GM12878 (cell line): ENCODE measurements at regions not wholly inside any gene's neighbourhood (a gene's known extent, or its start where the extent isn't known, plus 50 kb on each side); places are given as distances from the start of the nearest gene placed in this dataset.

Experiments used
- ATAC-seq: fragments of 200-7000 bp; cut with Tn5 transposase; 3 replicates; pipeline ENCODE4 v1.9.1; 2020; ENCODE audit warnings: mild to moderate bottlenecking, moderate library complexity
- BruUV-seq: library from RNA; stranded (reverse); fragments of 400-500 nt; replicated peaks from 2 replicates; lab custom pipeline; 2021; lab: Mats Ljungman, UMichigan
- CTCF ChIA-PET: fragments of 300-600 bp; sonication (Branson Sonifier 250); formaldehyde crosslinking; extraction: SDS; loops from one replicate; lab custom pipeline; 2021; ENCODE audit warnings: inconsistent platforms; lab: Yijun Ruan, JAX
- POLR2A ChIA-PET: fragments of 350-600 bp; formaldehyde crosslinking; extraction: SDS; loops from one replicate; lab custom pipeline; 2021; ENCODE audit warnings: inconsistent platforms; lab: Charles Lee
- RAD21 ChIA-PET: fragments of 300-600 bp; sonication (Branson Sonifier 250); formaldehyde crosslinking; loops from one replicate; lab custom pipeline; 2023; ENCODE audit warnings: antibody characterized with exemption; ENCODE audit not compliant: unreplicated experiment; lab: Charles Lee
- SMC1A ChIA-PET: fragments of 300-600 bp; sonication (Branson Sonifier 250); formaldehyde crosslinking; loops from one replicate; lab custom pipeline; 2023; ENCODE audit not compliant: unreplicated experiment, uncharacterized antibody; lab: Charles Lee
- DNase-seq: peaks from one replicate; pipeline ENCODE4 v3.0.0-alpha.2; 2011; ENCODE audit warnings: low read depth, low spot score
- FAIRE-seq: peaks from 3 replicates; lab custom pipeline; 2011; peaks lifted over from hg19 to GRCh38; lab: Jason Lieb, UNC
- H2AFZ ChIP-seq: 2 replicates; pipeline ENCODE4 v1.6.0; 2011; ENCODE audit warnings: low read depth, low read length, control low read depth; ENCODE audit not compliant: control insufficient read depth
- H3K27ac ChIP-seq: 2 replicates; pipeline ENCODE4 v1.5.1; 2011; ENCODE audit warnings: control low read depth; ENCODE audit not compliant: control insufficient read depth, insufficient read depth
- H3K27me3 ChIP-seq, 2 experiments: replicated peaks in 1 of 2; 2 replicates each; pipeline versions ENCODE4 v1.6.0 to v1.6.1; 2011; ENCODE audit warnings: low read length in 1 of 2; ENCODE audit not compliant: control insufficient read depth in 2 of 2, insufficient read depth in 2 of 2
- H3K36me3 ChIP-seq, 2 experiments: 2 replicates each; pipeline ENCODE4 v1.5.1; 2011; ENCODE audit warnings: low read length in 1 of 2; ENCODE audit not compliant: control insufficient read depth in 2 of 2, insufficient read depth in 2 of 2
- H3K4me1 ChIP-seq: 2 replicates; pipeline ENCODE4 v1.6.1; 2011; ENCODE audit warnings: mild to moderate bottlenecking, low read length, moderate library complexity, mixed read lengths; ENCODE audit not compliant: control insufficient read depth, insufficient read depth
- H3K4me2 ChIP-seq: 2 replicates; pipeline ENCODE4 v1.6.0; 2011; ENCODE audit warnings: control low read depth; ENCODE audit not compliant: control insufficient read depth, insufficient read depth
- H3K4me3 ChIP-seq: fragments of 200-600 bp; sonication (generic); 2 replicates; pipeline ENCODE4 v1.5.1; 2016
- H3K79me2 ChIP-seq: 2 replicates; pipeline ENCODE4 v1.6.0; 2011; ENCODE audit warnings: low read length; ENCODE audit not compliant: control insufficient read depth, insufficient read depth
- H3K9ac ChIP-seq: 2 replicates; pipeline ENCODE4 v1.8.0; 2011; ENCODE audit warnings: low read length, control low read depth, mixed read lengths; ENCODE audit not compliant: control insufficient read depth, insufficient read depth
- H3K9me3 ChIP-seq: replicated peaks from 3 replicates; pipeline ENCODE4 v1.5.1; 2011; ENCODE audit warnings: mild to moderate bottlenecking, low read length; ENCODE audit not compliant: control insufficient read depth, insufficient read depth
- H4K20me1 ChIP-seq: 2 replicates; pipeline ENCODE4 v1.6.0; 2011; ENCODE audit not compliant: control insufficient read depth, insufficient read depth
- E2F4 ChIP-seq: IDR thresholded peaks from 2 replicates; pipeline ENCODE4 v1.6.1; 2012; ENCODE audit warnings: low read depth, low read length, improper control_type of control experiment
- E2F8 ChIP-seq: fragments of 450-650 bp; IDR thresholded peaks from 2 replicates; pipeline ENCODE4 v1.6.1; 2018; ENCODE audit warnings: mild to moderate bottlenecking, low read depth, moderate library complexity; ENCODE audit not compliant: partially characterized antibody
- KAT2A ChIP-seq: conservative IDR thresholded peaks from 2 replicates; pipeline ENCODE4 v1.6.1; 2011; ENCODE audit warnings: low read depth, low read length; ENCODE audit not compliant: control insufficient read depth
- LARP7 ChIP-seq: fragments of 450-650 bp; IDR thresholded peaks from 2 replicates; pipeline ENCODE4 v1.6.1; 2017; ENCODE audit warnings: mild to moderate bottlenecking
- MEF2A ChIP-seq: IDR thresholded peaks from 2 replicates; pipeline ENCODE4 v1.6.1; 2011; ENCODE audit warnings: low read depth, mild to moderate bottlenecking, low read length, moderate library complexity; ENCODE audit not compliant: insufficient read depth
- RELB ChIP-seq: fragments of 450-650 bp; IDR thresholded peaks from 2 replicates; pipeline ENCODE4 v1.6.1; 2017; ENCODE audit warnings: low read depth, mild to moderate bottlenecking, moderate library complexity
- SPI1 ChIP-seq: IDR thresholded peaks from 2 replicates; pipeline ENCODE4 v1.6.1; 2011; ENCODE audit warnings: low read depth, mild to moderate bottlenecking, low read length, moderate library complexity, borderline replicate concordance; ENCODE audit not compliant: insufficient read depth
- SUZ12 ChIP-seq: fragments of 200-600 bp; sonication (generic); IDR thresholded peaks from one replicate; pipeline ENCODE4 v1.6.1; 2018; ENCODE audit warnings: antibody characterized with exemption, mild to moderate bottlenecking; ENCODE audit not compliant: unreplicated experiment
- USF1 ChIP-seq: IDR thresholded peaks from 2 replicates; pipeline ENCODE4 v1.6.1; 2011; ENCODE audit warnings: borderline replicate concordance, low read depth, mild to moderate bottlenecking, moderate library complexity, mixed read lengths, low read length; ENCODE audit not compliant: insufficient read depth; ENCODE audit errors: extremely low read length
- WGBS: methylation state at CpG from one replicate; pipeline ENCODE4 v1.1.6; 2016; ENCODE audit warnings: low lambda C conversion rate; ENCODE audit not compliant: insufficient replicate concordance, insufficient coverage; ENCODE audit errors: missing lambda C conversion rate; 5-methylcytosine and 5-hydroxymethylcytosine counted together
- in situ Hi-C: fragments of 300-500 bp; cut with MboI; formaldehyde crosslinking; loops from 9 replicates; pipeline ENCODE4 v1.14.3; 2018; ENCODE audit warnings: mixed read lengths
- intact Hi-C: fragments of 100-400 bp; cut with micrococcal nuclease; formaldehyde crosslinking; loops from one replicate; pipeline ENCODE4 v1.14.2; 2022; ENCODE audit not compliant: unreplicated experiment

- intact Hi-C loops (no loop called here), in situ Hi-C loops (no loop called here)
- H4K20me1 ChIP-seq, result no peaks in the 10 kb centered on the region
- TF ChIP-seq KAT2A (no peak), E2F4 (no peak), SPI1 (no peak), E2F8 (no peak), USF1 (no peak), LARP7 (no peak), SUZ12 (no peak), MEF2A (no peak), RELB (no peak)
- no peak for FAIRE-seq
- ChIA-PET RAD21 (no interaction called here), SMC1A (no interaction called here), POLR2A (no interaction called here), CTCF (no interaction called here)
- no TSS peak for BruUV-seq
- no peak for DNase-seq
- no peak overlapping the region for H3K9ac ChIP-seq
- no peak overlapping the region for H2AFZ ChIP-seq
- no peaks in the 10 kb centered on the region for H3K9me3 ChIP-seq
- H3K4me2 ChIP-seq, result no peak overlapping the region
- ATAC-seq, result no peak
- H3K36me3 ChIP-seq, result no peaks in the 10 kb centered on the region
- no peak overlapping the region for H3K4me3 ChIP-seq
- no peaks in the 10 kb centered on the region for H3K4me1 ChIP-seq
- no peaks in the 10 kb centered on the region for H3K27me3 ChIP-seq
- H3K79me2 ChIP-seq, result no peaks in the 10 kb centered on the region
- H3K27ac ChIP-seq, result no peak overlapping the region
- WGBS, result 0% methylated on average over 1 of the region's 1 CpG
Observed at GRCh38 chr3:107309312-107309711, 67.9 kb upstream of the CCDC54 start.
